ENCODE measurements at regions not wholly inside any gene's neighbourhood (a gene's known extent, or its start where the extent isn't known, plus 50 kb on each side); places are given as distances from the start of the nearest gene placed in this dataset.

- H3K4me3 Mint-ChIP-seq = no peak overlapping the region
- no peaks in the 10 kb centered on the region for H3K36me3 Mint-ChIP-seq
- no peaks in the 10 kb centered on the region for H3K4me1 Mint-ChIP-seq
- no peaks in the 10 kb centered on the region for H3K9me3 Mint-ChIP-seq
- no peaks in the 10 kb centered on the region for H3K27me3 Mint-ChIP-seq (ENCODE audit: low read depth)
- no peak for DNase-seq (ENCODE audit: low spot score in 2 of 2, unreplicated experiment in 2 of 2)
- TF ChIP-seq CTCF (IDR thresholded peaks at IDR 0.05; ENCODE audit: unreplicated experiment) = no peak
- H3K27ac Mint-ChIP-seq = no peak overlapping the region
Measured at GRCh38 chr10:64586934-64587503, 1065.8 kb downstream of the REEP3 start.

DNA sequence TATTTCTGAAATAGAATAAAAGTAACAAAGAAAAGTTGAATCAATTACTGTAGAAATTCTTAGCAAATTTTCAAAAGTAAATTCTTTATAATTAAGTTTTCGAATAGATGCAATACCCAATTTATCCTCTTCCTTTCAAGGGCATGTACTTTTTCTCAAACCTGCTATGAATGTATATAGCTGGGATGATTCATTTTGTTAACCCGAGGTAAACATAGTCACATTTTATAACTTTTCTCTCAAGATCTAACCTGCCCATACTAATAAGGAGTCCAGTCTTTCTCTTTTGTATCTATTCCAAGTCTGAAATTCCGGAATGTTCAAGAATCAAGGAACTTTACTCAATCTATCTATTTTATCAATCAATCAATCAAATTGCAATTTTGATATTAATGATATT, 1072.9 kb downstream of the REEP3 start:
- Mint-ChIP-seq H3K27me3 (ENCODE audit: low read depth) (no peaks in the 10 kb centered on the region), H3K27ac (no peak overlapping the region), H3K4me1 (peaks cover 3% of the 10 kb centered on the region), H3K9me3 (no peaks in the 10 kb centered on the region), H3K4me3 (no peak overlapping the region), H3K36me3 (no peaks in the 10 kb centered on the region)
- TF ChIP-seq CTCF (IDR thresholded peaks at IDR 0.05; ENCODE audit: unreplicated experiment) = peak; percentile 18
- no peak for DNase-seq (ENCODE audit: low spot score in 2 of 2, unreplicated experiment in 2 of 2)

DNA sequence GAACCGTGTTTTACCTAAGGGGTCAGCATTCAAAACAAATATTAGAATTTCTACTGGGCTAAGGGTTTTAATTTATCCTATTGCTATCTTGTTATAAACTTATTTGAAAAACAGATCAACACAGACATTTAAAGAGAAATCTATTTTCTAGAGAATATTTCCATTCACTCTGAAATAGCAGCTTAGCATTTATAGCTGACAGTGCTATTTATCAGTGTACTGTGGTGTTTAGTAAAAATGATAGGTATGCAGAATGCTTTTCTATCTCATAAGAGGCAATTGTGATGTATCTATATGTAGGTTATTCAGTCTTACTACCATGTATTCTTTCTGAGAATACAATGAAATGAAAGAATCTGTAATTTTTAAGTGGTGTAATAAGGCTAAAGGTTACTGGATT, 1077.4 kb downstream of the REEP3 start:
- Mint-ChIP-seq H3K27ac (no peak overlapping the region), H3K9me3 (peaks cover 3% of the 10 kb centered on the region), H3K4me3 (no peak overlapping the region), H3K27me3 (ENCODE audit: low read depth) (no peaks in the 10 kb centered on the region), H3K4me1 (peaks cover 3% of the 10 kb centered on the region), H3K36me3 (no peaks in the 10 kb centered on the region)
- DNase-seq (ENCODE audit: low spot score in 2 of 2, unreplicated experiment in 2 of 2) = no peak
- no peak for TF ChIP-seq CTCF (IDR thresholded peaks at IDR 0.05; ENCODE audit: unreplicated experiment)

GRCh38 chr10:64601298-64601697, 1080.1 kb downstream of the REEP3 start:
- Mint-ChIP-seq H3K4me3 (no peak overlapping the region), H3K36me3 (no peaks in the 10 kb centered on the region), H3K27me3 (ENCODE audit: low read depth) (no peaks in the 10 kb centered on the region), H3K27ac (no peak overlapping the region), H3K4me1 (peaks cover 3% of the 10 kb centered on the region), H3K9me3 (peaks cover 3% of the 10 kb centered on the region)
- no peak for DNase-seq (ENCODE audit: low spot score in 2 of 2, unreplicated experiment in 2 of 2)
- TF ChIP-seq CTCF (IDR thresholded peaks at IDR 0.05; ENCODE audit: unreplicated experiment) = no peak

GRCh38 chr10:64617085-64617484, 1095.9 kb downstream of the REEP3 start:
- H3K4me1 Mint-ChIP-seq = peaks cover 9% of the 10 kb centered on the region
- H3K36me3 Mint-ChIP-seq = no peaks in the 10 kb centered on the region
- no peaks in the 10 kb centered on the region for H3K27me3 Mint-ChIP-seq (ENCODE audit: low read depth)
- H3K9me3 Mint-ChIP-seq = no peaks in the 10 kb centered on the region
- no peak for TF ChIP-seq CTCF (IDR thresholded peaks at IDR 0.05; ENCODE audit: unreplicated experiment)
- H3K4me3 Mint-ChIP-seq = no peak overlapping the region
- DNase-seq (ENCODE audit: low spot score in 2 of 2, unreplicated experiment in 2 of 2) = no peak
- peak overlapping the region; percentile 55 for H3K27ac Mint-ChIP-seq

GRCh38 chr10:64619102-64619501, 1097.9 kb downstream of the REEP3 start:
- no peak for DNase-seq (ENCODE audit: low spot score in 2 of 2, unreplicated experiment in 2 of 2)
- no peaks in the 10 kb centered on the region for H3K36me3 Mint-ChIP-seq
- no peak for TF ChIP-seq CTCF (IDR thresholded peaks at IDR 0.05; ENCODE audit: unreplicated experiment)
- H3K4me3 Mint-ChIP-seq = no peak overlapping the region
- peaks cover 9% of the 10 kb centered on the region for H3K4me1 Mint-ChIP-seq
- no peaks in the 10 kb centered on the region for H3K27me3 Mint-ChIP-seq (ENCODE audit: low read depth)
- H3K9me3 Mint-ChIP-seq = no peaks in the 10 kb centered on the region
- no peak overlapping the region for H3K27ac Mint-ChIP-seq

Data from mesothelial cell of epicardium (in vitro differentiated cells).